ENCODE measurements at regions not wholly inside any gene's neighbourhood (a gene's known extent, or its start where the extent isn't known, plus 50 kb on each side); places are given as distances from the start of the nearest gene placed in this dataset.
"Not testable (repeated sequence)": the region's sequence is repeated elsewhere in the genome, so short reads cannot be mapped to it uniquely, and the experiment has no call there.

DNA sequence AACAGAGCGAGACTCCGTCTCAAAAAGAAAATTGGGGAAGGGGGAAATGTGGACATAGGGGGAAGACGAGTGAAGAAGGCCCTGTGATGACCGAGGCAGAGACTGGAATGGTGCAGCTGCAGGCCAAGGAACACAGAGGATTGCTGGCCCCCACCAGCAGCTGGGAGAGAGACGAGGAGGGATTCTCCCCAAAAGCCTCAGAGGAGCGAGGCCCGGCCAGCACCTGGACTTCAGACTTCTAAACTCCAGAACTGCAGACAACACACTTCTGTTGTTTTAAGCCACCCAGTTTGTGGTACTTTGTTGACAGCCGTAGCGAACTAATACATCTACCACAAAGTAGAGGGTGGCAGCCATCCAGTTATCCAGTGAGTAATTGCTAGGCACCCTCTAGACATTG is 124.6 kb downstream of the ATPSCKMT start:
- no peak for DNase-seq

- no peak for DNase-seq
Measured at GRCh38 chr5:10124287-10124686, 125.4 kb downstream of the ATPSCKMT start.

DNA sequence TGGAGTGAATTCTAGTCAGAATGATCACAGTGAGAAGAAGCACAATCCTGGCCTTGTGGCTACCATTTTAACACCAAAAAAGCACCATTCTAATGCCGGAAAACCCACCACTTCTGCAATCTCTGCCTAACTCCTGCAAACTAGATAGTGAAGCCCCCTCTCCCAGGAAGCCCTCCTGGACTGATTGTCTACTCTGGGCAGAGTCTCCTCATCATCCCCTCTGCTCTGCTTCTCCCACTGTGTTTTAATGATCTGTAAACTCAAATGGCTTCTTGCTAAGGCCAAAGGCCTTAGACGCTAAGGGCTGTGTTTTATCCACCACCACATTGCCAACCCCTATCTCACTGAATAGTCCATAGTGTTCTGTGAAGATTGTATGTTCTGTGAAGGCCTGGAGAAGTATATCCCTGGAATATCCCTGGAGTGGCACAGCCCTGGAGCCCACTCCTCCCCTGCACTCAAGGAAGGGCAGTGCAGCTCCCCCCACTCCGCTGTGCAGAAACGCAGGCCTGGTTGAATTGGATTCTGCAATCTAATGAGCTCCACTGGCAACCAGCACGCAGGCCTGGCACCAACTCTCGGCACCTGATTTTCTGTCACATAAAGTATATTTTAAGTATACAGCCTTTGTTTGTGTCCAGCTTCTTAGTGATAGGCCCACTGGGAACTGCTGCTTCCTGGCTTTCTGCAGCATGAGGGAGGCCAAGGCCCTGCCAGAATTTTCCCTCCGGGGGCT is 126.3 kb downstream of the ATPSCKMT start:
- no peak for DNase-seq

GRCh38 chr5:10122076-10122726 is 127.5 kb downstream of the ATPSCKMT start:
- no peak for DNase-seq

- DNase-seq, result no peak
Measured at GRCh38 chr5:10120934-10121333, 128.8 kb downstream of the ATPSCKMT start.

- no peak for DNase-seq
Measured at GRCh38 chr5:10118150-10118549, 131.5 kb downstream of the ATPSCKMT start.

DNA sequence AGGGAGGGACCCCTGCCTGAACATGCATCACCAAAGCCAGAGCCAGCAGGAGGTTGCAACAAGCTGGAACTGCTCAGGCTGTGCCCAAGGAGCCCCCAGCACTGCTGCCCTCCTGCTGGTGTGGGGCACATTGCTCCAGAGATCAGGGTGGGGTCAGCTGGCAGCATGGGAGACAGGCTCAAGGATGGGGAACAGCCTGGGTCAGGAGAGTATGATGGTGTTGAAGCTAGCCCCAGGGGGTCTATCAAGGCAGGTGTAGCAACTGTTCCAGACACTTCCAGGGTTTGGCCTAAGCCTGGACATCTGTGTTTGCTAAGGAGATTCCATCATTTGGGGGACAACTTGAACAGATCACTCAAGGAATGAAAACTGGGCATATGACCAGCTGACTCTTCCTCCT is 133.1 kb downstream of the ATPSCKMT start:
- no peak for DNase-seq

- DNase-seq, result no peak
Measured at GRCh38 chr5:10115669-10116068, 134.0 kb downstream of the ATPSCKMT start.

DNA sequence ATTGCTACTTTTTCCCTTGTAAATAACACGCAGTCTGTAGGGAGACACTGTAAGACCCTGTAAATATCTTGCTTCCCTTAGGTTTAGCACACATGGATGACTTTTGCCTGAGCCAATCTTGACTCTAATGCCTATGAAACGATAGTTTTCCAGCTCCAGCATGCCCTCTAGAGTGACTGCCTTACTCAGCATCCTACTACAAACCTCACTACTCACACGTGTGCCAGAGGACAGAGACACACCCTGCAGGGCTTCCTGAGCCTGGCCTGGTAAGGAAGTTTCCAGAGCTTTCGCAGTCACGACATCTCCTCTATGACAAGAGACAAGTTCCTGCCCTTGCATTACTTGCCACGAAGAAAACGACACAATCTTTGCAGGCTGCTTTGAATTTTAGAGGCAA is 138.1 kb downstream of the ATPSCKMT start:
- no peak for DNase-seq

- no peak for DNase-seq
Measured at GRCh38 chr5:10110228-10110627, 139.5 kb downstream of the ATPSCKMT start.

- no peak for DNase-seq
Measured at GRCh38 chr5:10109299-10109698, 140.4 kb downstream of the ATPSCKMT start.

GRCh38 chr5:10106806-10107205 is 142.9 kb downstream of the ATPSCKMT start:
- DNase-seq, result no peak

GRCh38 chr5:10106285-10106684 is 143.4 kb downstream of the ATPSCKMT start:
- DNase-seq, result no peak

- DNase-seq, result no peak
Measured at GRCh38 chr5:10102706-10103497, 146.8 kb downstream of the ATPSCKMT start.

GRCh38 chr5:10102235-10102634 is 147.5 kb downstream of the ATPSCKMT start:
- not testable (repeated sequence) for DNase-seq

DNA sequence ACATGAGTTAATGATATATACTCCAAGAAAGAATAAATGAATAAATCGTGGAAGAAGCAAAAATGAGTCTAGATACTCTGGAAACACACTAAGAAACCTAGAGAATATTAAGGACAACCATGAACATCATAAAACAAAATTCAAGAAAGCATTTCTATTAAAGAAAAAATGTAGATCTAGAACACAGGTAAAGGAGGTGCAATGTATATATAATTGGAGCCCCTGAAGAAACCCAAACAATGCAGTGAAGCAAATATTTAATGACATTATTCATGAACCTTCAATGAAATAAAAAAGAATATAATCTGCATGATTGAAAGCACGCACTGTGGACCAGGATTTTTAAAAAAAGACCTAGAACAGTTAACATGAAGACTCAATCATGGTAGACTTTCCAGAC is 150.1 kb downstream of the ATPSCKMT start:
- no peak for DNase-seq

GRCh38 chr5:10091701-10092100 is 158.0 kb downstream of the ATPSCKMT start:
- DNase-seq, result no peak

DNA sequence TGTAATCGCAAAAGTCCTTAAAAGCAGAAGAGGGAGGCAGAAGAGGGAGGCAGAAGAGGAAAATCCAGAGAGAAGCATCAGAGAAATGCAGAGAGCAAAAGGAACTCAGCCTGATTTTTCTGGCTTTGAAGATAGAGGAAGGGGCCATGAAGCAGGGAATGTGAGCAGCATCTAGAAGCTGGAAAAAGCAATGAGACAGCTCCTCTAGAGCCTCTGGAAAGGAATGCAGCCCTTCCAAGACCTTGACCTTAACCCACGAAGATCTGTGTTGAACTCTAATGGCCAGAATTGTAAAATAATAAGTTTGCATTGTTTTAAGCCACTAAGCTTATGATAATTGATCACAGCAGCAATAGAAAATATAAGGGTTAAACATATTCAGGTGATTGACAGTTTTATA is 159.6 kb downstream of the ATPSCKMT start:
- no peak for DNase-seq

DNA sequence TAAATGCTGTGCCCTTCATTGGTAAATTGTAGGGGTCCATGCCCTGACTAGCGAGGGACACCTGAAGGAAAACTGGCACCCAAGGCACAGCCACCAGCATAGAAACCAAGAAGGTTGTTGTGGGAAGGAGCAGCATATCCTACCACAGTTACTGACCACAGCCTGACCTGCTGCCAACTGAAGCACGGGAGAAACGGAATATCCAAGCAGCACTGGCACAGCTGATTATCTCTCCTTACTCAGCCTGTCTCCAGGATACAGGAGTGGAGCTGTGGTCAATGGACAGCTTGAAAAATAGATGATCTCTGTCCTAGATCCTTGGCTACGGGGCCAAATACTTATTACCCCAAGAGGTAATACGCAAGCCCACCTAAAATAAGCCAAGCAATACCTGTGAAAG is 164.5 kb downstream of the ATPSCKMT start:
- no peak for DNase-seq

GRCh38 chr5:10081584-10081983 is 168.1 kb downstream of the ATPSCKMT start:
- DNase-seq, result no peak

GRCh38 chr5:10077791-10078545 is 171.7 kb downstream of the ATPSCKMT start:
- no peak for DNase-seq

- no peak for DNase-seq
Measured at GRCh38 chr5:10073441-10074104, 176.1 kb downstream of the ATPSCKMT start.
